HG03064 (cell line): ENCODE measurements at regions not wholly inside any gene's neighbourhood (a gene's known extent, or its start where the extent isn't known, plus 50 kb on each side); places are given as distances from the start of the nearest gene placed in this dataset.

Experiments
- ATAC-seq: cut with Tn5 transposase; IDR thresholded peaks from one replicate; pipeline ENCODE4 v1.9.1; 2021; ENCODE audit warnings: low read depth; ENCODE audit not compliant: unreplicated experiment

- no peak for ATAC-seq
Observed at GRCh38 chr5:145292278-145292677, 542.9 kb downstream of the PRELID2 start.

GRCh38 chr5:145283141-145283810 lies 551.9 kb downstream of the PRELID2 start:
- ATAC-seq: no peak

- ATAC-seq: no peak
Observed at GRCh38 chr5:145280806-145281205, 554.3 kb downstream of the PRELID2 start.

- ATAC-seq: no peak
Observed at GRCh38 chr5:145280214-145280613, 554.9 kb downstream of the PRELID2 start.

GRCh38 chr5:145260670-145261069 lies 574.5 kb downstream of the PRELID2 start:
- ATAC-seq: no peak

GRCh38 chr5:145247745-145248040 lies 587.4 kb downstream of the PRELID2 start:
- no peak for ATAC-seq

- ATAC-seq: no peak
Observed at GRCh38 chr5:145246961-145247744, 588.0 kb downstream of the PRELID2 start.

- ATAC-seq: no peak
Observed at GRCh38 chr5:145246379-145246778, 588.8 kb downstream of the PRELID2 start.

- ATAC-seq: no peak
Observed at GRCh38 chr5:145245354-145245753, 589.8 kb downstream of the PRELID2 start.

GRCh38 chr5:145244788-145245187 lies 590.4 kb downstream of the PRELID2 start:
- no peak for ATAC-seq

- ATAC-seq: no peak
Observed at GRCh38 chr5:145244251-145244650, 590.9 kb downstream of the PRELID2 start.

GRCh38 chr5:145243016-145243415 lies 592.1 kb downstream of the PRELID2 start:
- ATAC-seq: no peak

GRCh38 chr5:145242551-145242950 lies 592.6 kb downstream of the PRELID2 start:
- ATAC-seq: no peak

GRCh38 chr5:145237843-145238242 lies 597.3 kb downstream of the PRELID2 start:
- ATAC-seq: no peak

- no peak for ATAC-seq
Observed at GRCh38 chr5:145236983-145237382, 598.2 kb downstream of the PRELID2 start.

- ATAC-seq: no peak
Observed at GRCh38 chr5:145236127-145236526, 599.0 kb downstream of the PRELID2 start.

- no peak for ATAC-seq
Observed at GRCh38 chr5:145233461-145233860, 601.7 kb downstream of the PRELID2 start.

- ATAC-seq: no peak
Observed at GRCh38 chr5:145230781-145231180, 604.4 kb downstream of the PRELID2 start.

- no peak for ATAC-seq
Observed at GRCh38 chr5:145228564-145228963, 606.6 kb downstream of the PRELID2 start.

GRCh38 chr5:145227881-145228280 lies 607.3 kb downstream of the PRELID2 start:
- no peak for ATAC-seq

- ATAC-seq: no peak
Observed at GRCh38 chr5:145226726-145227125, 608.4 kb downstream of the PRELID2 start.

- ATAC-seq: no peak
Observed at GRCh38 chr5:145225529-145225928, 609.6 kb downstream of the PRELID2 start.
